GM19467 (cell line): ENCODE measurements at regions not wholly inside any gene's neighbourhood (a gene's known extent, or its start where the extent isn't known, plus 50 kb on each side); places are given as distances from the start of the nearest gene placed in this dataset.
"Not testable (repeated sequence)": the region's sequence is repeated elsewhere in the genome, so short reads cannot be mapped to it uniquely, and the experiment has no call there.

Source experiments
- ATAC-seq: cut with Tn5 transposase; IDR thresholded peaks from one replicate; pipeline ENCODE4 v1.9.1; 2021; ENCODE audit warnings: mild to moderate bottlenecking, moderate library complexity; ENCODE audit not compliant: unreplicated experiment

GRCh38 chr9:15372455-15372854 is 50.2 kb upstream of the SNAPC3 start:
- ATAC-seq: no peak

GRCh38 chr9:15371448-15371845 is 51.2 kb upstream of the SNAPC3 start:
- ATAC-seq: no peak

- no peak for ATAC-seq
These were observed 51.9 kb upstream of the SNAPC3 start for GRCh38 chr9:15370466-15371447.

- no peak for ATAC-seq
These were observed 52.8 kb upstream of the SNAPC3 start for GRCh38 chr9:15369871-15370270.

GRCh38 chr9:15369238-15369637 is 53.4 kb upstream of the SNAPC3 start:
- ATAC-seq: no peak

GRCh38 chr9:15364975-15365553 is 57.6 kb upstream of the SNAPC3 start:
- not testable (repeated sequence) for ATAC-seq

- no peak for ATAC-seq
These were observed 54.7 kb upstream of the TTC39B start for GRCh38 chr9:15361737-15362136.

- peak; percentile 98 for ATAC-seq
These were observed 50.1 kb upstream of the TTC39B start for GRCh38 chr9:15357050-15357653.
